ENCODE measurements at regions not wholly inside any gene's neighbourhood (a gene's known extent, or its start where the extent isn't known, plus 50 kb on each side); places are given as distances from the start of the nearest gene placed in this dataset.
"Not testable (repeated sequence)": the region's sequence is repeated elsewhere in the genome, so short reads cannot be mapped to it uniquely, and the experiment has no call there.

DNA sequence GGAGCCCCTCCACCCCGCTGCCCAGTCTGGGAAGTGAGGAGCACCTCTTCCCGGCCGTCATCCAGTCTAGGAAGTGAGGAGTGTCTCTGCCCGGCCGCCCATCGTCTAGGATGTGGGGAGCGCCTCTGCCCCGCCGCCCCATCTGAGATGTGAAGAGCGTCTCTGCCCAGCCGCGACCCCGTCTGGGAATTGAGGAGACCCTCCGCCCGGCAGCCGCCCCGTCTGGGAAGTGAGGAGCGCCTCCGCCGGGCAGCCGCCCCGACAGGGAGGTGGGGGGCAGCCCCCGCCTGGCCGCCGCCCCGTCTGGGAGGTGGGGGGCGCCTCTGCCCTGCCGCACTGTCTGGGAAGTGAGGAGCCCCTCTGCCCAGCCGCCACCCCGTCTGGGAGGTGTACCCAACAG is 108.2 kb upstream of the DPT start:
- TF ChIP-seq POLR2A, POLR2AphosphoS5 (IDR thresholded peaks at IDR 0.05; ENCODE audit: low read depth, low read length): not testable (repeated sequence)
